Tibial nerve (tissue), 4 donors: ENCODE measurements at regions not wholly inside any gene's neighbourhood (a gene's known extent, or its start where the extent isn't known, plus 50 kb on each side); places are given as distances from the start of the nearest gene placed in this dataset.

Experiments
- EP300 ChIP-seq, 2 donors: sonication (generic); formaldehyde crosslinking; IDR thresholded peaks; one replicate each; pipeline ENCODE4 v1.6.1; 2017; ENCODE audit warnings: antibody characterized with exemption in 2 of 2, mild to moderate bottlenecking in 1 of 2
- POLR2A ChIP-seq, 2 donors: fragments of 450-650 bp; IDR thresholded peaks; one replicate each; pipeline ENCODE4 v1.6.1; 2017; ENCODE audit warnings: antibody characterized with exemption in 2 of 2, mild to moderate bottlenecking in 2 of 2, moderate library complexity in 2 of 2
- TF ChIP-seq, protein P1 (sequence below), 5 experiments: fragments of 200-600 bp in 3 of 5; fragments of 450-650 bp in 2 of 5; sonication (generic) in 3 of 5; IDR thresholded peaks; one replicate each; pipeline ENCODE4 v1.5.1; 2016 to 2019; ENCODE audit warnings: antibody characterized with exemption in 5 of 5, mild to moderate bottlenecking in 3 of 5, moderate library complexity in 2 of 5

DNA sequence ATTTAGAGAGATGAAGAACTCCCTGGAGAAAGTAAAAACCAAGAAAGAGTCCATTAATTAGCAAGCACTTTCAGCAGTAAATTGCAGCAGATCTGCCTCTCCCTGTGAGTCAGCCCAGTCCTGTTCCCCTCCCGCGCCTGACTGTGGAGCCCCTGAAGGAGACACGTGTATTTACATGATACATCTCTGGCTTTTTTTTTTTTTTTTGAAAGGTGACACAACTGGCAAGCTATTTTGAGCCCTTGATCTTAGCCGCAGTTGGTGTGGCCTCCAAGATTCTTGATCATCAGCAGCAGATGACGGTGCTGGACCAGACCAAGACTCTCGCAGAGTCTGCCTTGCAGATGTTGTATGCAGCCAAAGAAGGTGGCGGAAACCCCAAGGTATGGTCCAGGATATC lies 271.8 kb upstream of the TPM1 start:
- TF ChIP-seq POLR2A (IDR thresholded peaks at IDR 0.05) = no peak
- TF ChIP-seq, protein P1, sequence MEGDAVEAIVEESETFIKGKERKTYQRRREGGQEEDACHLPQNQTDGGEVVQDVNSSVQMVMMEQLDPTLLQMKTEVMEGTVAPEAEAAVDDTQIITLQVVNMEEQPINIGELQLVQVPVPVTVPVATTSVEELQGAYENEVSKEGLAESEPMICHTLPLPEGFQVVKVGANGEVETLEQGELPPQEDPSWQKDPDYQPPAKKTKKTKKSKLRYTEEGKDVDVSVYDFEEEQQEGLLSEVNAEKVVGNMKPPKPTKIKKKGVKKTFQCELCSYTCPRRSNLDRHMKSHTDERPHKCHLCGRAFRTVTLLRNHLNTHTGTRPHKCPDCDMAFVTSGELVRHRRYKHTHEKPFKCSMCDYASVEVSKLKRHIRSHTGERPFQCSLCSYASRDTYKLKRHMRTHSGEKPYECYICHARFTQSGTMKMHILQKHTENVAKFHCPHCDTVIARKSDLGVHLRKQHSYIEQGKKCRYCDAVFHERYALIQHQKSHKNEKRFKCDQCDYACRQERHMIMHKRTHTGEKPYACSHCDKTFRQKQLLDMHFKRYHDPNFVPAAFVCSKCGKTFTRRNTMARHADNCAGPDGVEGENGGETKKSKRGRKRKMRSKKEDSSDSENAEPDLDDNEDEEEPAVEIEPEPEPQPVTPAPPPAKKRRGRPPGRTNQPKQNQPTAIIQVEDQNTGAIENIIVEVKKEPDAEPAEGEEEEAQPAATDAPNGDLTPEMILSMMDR (IDR thresholded peaks at IDR 0.05) = no peak
- TF ChIP-seq EP300 (IDR thresholded peaks at IDR 0.05) = no peak
